Coronary artery (tissue), 2 donors: ENCODE measurements at regions not wholly inside any gene's neighbourhood (a gene's known extent, or its start where the extent isn't known, plus 50 kb on each side); places are given as distances from the start of the nearest gene placed in this dataset.

Experiments used
- DNase-seq: peaks from one replicate; pipeline ENCODE4 v3.0.0-alpha.2; 2017; ENCODE audit warnings: low spot score
- H3K27ac ChIP-seq, 2 donors: fragments of 200-600 bp; sonication (generic); one replicate each; pipeline ENCODE4 v1.5.1; 2016 to 2019
- H3K4me3 ChIP-seq: fragments of 200-600 bp; sonication (generic); 2 replicates; pipeline ENCODE4 v1.5.1; 2016; ENCODE audit warnings: mild to moderate bottlenecking, moderate library complexity
- CTCF ChIP-seq: fragments of 200-600 bp; sonication (generic); IDR thresholded peaks from one replicate; pipeline ENCODE4 v1.5.1; 2019; ENCODE audit warnings: antibody characterized with exemption

- Histone ChIP-seq H3K27ac (no peak overlapping the region), H3K4me3 (no peak overlapping the region)
- TF ChIP-seq CTCF = no peak
- DNase-seq = no peak
Observed at GRCh38 chr20:6940876-6941275, 173.4 kb downstream of the BMP2 start.

- no peak for TF ChIP-seq CTCF
Observed at GRCh38 chr20:6941571-6941970, 174.1 kb downstream of the BMP2 start.

GRCh38 chr20:6942266-6942665, 174.8 kb downstream of the BMP2 start:
- no peak overlapping the region for H3K4me3 ChIP-seq
- no peak overlapping the region for H3K27ac ChIP-seq
- no peak for DNase-seq
- TF ChIP-seq CTCF = no peak

More at GRCh38 chr20:6941571-6941970, 174.1 kb downstream of the BMP2 start:
- H3K4me3 ChIP-seq = no peak overlapping the region
- H3K27ac ChIP-seq = no peak overlapping the region
- DNase-seq = no peak

- no peak for DNase-seq
- Histone ChIP-seq H3K4me3 (no peak overlapping the region), H3K27ac (no peak overlapping the region)
- TF ChIP-seq CTCF = no peak
Observed at GRCh38 chr20:6944292-6944691, 176.8 kb downstream of the BMP2 start.

- no peak overlapping the region for H3K4me3 ChIP-seq
- no peak for DNase-seq
- no peak for TF ChIP-seq CTCF
- no peak overlapping the region for H3K27ac ChIP-seq
Observed at GRCh38 chr20:6953611-6954010, 186.1 kb downstream of the BMP2 start.

GRCh38 chr20:6954219-6954618, 186.7 kb downstream of the BMP2 start:
- Histone ChIP-seq H3K27ac (no peak overlapping the region), H3K4me3 (no peak overlapping the region)
- TF ChIP-seq CTCF = no peak
- DNase-seq = no peak

- Histone ChIP-seq H3K4me3 (no peak overlapping the region), H3K27ac (no peak overlapping the region)
- TF ChIP-seq CTCF = no peak
- DNase-seq = no peak
Observed at GRCh38 chr20:6956056-6956455, 188.6 kb downstream of the BMP2 start.
